ENCODE measurements at regions not wholly inside any gene's neighbourhood (a gene's known extent, or its start where the extent isn't known, plus 50 kb on each side); places are given as distances from the start of the nearest gene placed in this dataset.
"Not testable (repeated sequence)": the region's sequence is repeated elsewhere in the genome, so short reads cannot be mapped to it uniquely, and the experiment has no call there.

DNA sequence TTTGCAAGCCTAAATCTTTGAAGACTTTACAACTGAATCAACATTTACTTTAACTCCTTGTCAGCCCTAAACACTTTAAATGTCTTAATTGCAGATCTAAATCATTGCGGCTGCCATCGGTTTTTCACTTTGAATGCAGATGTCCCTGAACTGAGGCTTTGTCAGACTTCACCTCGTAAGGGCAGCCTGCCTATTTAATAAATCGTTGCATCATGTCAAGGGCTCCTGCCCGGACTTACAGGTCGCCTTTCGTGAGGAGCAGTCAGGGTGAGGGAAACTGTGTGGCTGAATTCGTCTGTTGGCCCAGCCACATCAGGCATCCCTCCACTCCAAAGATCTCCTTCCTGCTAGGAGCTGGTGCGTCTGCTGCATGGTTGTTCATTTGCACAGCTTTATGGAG lies 368.2 kb upstream of the NPVF start:
- no peak for DNase-seq (ENCODE audit: low spot score)

DNA sequence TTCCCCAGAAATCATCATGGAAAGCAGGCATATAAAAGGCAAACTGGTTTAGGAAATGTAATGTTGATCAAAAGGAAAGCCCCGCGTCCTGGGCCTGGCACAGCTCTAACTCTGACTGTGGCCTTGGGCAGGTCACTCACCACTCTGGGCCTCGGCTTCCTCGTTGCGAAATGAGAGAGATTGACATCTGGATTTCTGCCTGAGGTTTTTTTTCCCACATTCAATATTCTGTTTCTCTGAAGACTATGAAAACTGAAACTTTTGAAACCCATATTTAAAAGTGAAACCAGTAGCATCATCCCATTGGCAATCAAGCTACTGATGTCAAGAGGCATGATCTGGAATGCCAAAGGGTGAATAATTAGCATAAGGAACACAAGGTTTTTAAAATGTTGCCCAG lies 369.7 kb upstream of the NPVF start:
- DNase-seq (ENCODE audit: low spot score) = no peak

DNA sequence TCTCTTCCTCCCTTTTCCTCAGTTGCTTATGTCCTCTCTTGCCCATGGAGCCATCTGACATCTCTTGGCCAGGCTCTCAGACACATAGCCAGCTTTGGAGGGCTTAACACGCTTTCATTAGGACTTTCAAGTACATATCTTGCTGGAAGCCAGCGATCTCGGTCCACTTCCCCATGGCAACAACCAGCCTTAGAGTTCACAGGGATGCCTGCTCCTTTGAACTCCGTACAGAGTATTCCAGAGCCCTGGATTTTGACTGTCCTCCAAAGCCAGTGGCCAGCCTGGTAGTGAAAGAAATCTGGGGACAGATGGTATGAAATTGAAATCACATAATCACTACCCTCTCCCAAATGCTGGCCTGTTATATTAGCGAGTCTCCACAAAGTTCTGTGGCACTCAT lies 370.5 kb upstream of the NPVF start:
- DNase-seq (ENCODE audit: low spot score) = no peak

DNA sequence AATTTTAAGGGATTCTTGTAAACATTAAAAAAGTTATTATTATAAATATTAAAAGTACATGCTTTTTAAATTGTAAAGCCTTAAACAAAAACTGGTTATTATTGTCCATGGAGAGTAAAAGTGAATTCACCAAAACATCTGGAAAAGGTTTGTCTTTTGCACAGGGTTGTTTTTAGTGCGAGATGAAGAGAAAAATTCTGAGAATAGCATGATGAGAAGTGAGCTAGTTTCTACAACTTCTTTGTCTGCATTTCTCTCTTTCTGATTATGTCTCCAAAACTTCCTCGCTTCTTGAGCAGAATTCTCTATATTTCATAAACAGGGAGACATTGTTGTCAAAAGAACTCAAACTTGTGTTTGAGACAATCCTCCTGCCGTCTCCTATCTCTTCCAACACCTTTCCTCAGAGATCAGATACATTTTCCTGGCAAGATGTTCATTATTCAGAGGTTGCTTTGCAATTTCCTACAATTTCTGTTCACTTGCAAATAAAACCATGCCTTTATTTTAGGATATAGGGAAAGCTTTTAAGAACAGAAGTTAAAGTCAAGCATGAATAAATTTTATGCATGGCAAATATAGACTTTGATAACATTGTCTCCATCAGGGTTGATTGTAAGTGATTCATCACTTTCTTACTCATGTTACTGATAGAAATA lies 372.1 kb upstream of the NPVF start:
- DNase-seq (ENCODE audit: low spot score) = no peak

DNA sequence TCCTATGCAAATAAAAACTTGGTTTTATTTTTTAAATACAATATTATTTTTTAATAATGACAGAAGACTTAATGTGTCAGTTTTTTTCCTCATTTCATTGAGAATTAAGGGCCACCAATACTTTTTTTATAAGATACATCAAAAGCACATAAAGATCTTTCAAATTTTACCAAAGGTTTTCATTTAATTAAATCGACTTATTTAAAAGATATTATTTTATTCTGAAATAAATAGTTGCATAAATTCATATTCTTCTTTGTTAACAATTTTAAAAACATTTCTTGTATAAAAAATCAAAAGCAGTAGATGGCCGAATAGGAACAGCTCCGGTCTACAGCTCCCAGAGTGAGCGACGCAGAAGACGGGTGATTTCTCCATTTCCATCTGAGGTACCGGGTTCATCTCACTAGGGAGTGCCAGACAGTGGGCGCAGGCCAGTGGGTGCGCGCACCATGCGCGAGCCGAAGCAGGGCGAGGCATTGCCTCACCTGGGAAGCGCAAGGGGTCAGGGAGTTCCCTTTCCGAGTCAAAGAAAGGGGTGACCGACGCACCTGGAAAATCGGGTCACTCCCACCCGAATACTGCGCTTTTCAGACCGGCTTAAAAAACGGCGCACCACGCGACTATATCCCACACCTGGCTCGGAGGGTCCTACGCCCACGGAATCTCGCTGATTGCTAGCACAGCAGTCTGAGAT lies 374.6 kb upstream of the NPVF start:
- DNase-seq (ENCODE audit: low spot score) = not testable (repeated sequence)

DNA sequence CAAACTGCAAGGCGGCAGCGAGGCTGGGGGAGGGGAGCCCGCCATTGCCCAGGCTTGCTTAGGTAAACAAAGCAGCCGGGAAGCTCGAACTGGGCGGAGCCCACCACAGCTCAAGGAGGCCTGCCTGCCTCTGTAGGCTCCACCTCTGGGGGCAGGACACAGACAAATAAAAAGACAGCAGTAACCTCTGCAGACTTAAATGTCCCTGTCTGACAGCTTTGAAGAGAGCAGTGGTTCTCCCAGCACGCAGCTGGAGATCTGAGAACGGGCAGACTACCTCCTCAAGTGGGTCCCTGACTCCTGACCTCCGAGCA lies 375.1 kb upstream of the NPVF start:
- not testable (repeated sequence) for DNase-seq (ENCODE audit: low spot score)

DNA sequence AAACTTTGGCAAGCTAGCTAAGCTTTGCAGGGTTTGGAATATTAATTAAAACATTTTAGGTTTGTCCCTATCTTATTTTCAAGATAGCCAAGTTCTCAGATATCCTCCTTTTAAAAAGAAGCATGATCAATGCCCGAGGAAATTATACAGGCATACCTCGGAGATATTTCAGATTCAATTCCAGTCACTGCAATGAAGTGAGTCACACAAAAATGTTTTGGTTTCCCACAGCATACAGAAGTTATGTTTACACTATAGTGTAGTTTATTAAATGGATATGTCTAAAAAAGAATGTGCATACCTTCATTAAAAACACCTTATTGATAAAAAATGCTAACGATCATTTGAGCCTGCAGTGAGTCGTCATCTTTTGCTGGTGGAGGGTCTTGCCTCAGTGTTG lies 382.9 kb upstream of the NPVF start:
- DNase-seq (ENCODE audit: low spot score) = no peak

DNA sequence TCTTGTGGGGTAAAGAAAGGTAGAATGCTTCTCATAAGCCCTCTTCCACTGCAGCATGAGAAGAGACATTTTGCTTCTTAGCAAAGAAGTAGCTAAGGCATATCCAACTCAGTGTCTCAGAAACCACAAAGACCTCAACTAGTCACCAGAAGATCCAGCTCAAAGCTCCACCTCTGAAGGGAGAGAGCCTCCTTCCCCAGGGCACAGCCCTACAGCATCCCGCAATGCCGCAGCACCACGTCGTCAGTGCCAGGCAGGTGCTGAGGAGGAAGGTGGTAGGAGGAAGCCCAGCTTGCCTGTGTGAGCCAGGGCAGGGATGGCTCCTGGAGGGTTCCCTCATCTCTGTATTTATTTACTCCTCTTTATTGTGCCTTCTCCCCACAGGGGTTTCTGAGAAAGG lies 385.6 kb upstream of the NPVF start:
- no peak for DNase-seq (ENCODE audit: low spot score)

DNA sequence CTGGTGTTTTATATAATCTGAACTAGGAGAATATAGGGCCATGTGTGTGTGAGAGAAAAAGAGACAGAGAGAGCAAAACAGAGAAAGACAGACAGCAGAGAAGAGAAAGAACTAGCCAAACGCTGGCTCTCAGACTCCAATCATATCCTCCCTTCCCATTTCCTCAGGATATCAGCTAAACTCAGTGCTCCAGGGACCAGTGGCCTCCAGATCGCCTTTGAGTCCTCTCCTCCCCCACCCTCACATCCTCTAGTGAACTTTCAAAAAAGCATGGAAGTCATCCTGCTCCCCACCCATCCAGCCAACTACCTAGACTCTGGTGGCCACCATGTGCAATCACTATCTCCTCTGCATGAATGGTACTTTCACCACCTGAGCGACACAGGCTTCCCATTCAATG lies 386.1 kb upstream of the NPVF start:
- DNase-seq (ENCODE audit: low spot score) = no peak

DNA sequence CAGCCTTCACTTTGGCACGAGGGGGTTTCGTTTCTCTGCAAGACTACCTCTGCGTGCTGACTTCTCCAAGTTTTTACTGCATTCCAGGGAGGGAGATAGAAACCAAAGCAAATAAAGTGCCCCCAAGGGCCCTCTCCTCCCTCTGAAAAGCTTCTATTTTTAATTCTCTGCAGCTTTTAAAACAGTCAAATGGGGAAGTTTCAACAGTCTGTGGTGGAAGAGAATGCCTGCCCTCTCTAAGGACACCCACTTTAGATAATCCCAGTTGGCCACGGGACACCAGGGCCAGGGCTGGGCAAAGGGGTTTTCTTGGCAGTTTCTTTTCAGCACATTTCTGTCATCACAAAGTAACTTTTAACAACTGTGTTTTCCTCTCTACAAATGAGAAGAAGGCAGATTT lies 386.7 kb upstream of the NPVF start:
- no peak for DNase-seq (ENCODE audit: low spot score)

DNA sequence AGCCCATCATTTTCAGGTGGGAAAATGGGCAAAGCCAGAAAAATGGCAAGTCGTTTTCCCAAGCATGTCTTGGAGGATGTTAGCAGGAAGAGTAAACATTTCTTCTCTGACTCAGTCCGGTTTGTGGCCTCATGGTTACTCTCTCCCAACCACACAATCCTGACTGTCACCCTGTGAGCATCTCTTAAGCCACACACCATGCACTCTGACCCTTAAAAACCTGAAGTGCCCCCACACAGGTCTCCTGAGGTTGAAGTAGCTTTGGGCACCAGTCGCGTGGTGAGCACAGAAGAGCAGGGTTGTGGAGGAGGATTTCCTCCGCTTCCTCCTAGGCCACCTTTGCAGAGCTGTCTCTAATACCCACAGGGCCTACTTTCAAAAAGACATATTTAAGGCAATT lies 387.3 kb upstream of the NPVF start:
- no peak for DNase-seq (ENCODE audit: low spot score)

DNA sequence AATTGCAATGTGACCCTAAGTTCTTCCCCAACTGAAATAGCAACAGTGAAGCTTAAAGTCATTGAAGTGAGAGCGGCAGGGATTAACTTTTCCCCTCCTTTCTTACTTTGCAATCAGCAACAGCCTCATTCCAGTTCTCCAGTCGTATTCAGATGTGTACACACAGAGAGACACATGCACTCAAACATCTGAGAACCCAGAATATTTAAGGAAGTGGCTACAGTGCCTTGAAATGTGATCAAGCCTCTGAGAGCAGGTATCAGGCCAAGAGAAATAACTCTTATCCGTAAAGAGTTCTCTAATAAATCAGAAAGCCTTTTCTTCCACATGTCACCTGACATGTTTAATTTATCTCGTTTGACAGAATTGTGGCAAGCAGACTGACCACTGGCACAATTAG lies 388.9 kb upstream of the NPVF start:
- no peak for DNase-seq (ENCODE audit: low spot score)

DNA sequence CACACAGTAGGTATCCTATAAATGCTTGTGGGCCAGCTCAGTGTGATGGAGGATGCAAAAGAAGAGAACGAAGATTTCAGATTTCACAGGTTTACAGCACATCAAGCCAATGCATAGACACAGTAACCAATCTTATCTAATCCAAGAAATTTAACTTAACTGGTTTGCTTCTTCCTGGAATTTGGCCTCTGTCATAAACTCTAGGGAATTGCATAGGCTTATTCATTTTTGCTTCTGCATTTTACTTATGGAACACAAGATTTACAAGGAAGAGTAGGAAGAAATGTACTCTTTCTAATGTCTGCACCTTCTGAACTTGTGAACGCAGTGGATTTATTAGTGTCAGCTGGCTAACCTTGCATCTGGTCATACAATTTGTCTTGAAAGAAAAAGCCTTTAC lies 389.4 kb upstream of the NPVF start:
- DNase-seq (ENCODE audit: low spot score) = no peak

DNA sequence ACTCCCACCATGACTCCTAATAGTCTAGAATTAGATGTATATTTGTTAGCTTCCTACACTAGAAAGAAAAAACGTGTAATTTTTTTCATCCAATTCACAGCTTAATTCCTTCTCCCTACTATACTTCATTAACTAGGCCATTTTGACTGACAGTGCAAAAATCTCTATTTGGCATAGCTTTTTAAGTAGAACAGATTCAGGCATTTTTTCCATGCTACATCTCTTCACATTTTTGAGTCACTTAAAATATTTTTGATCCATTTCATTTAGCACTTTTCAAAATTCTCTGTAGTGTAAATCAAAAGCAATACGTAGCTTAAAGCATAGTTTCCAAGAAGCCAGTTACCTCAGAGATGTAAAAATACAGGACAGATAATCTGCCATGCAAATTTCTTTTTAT lies 391.1 kb upstream of the NPVF start:
- DNase-seq (ENCODE audit: low spot score) = no peak

DNA sequence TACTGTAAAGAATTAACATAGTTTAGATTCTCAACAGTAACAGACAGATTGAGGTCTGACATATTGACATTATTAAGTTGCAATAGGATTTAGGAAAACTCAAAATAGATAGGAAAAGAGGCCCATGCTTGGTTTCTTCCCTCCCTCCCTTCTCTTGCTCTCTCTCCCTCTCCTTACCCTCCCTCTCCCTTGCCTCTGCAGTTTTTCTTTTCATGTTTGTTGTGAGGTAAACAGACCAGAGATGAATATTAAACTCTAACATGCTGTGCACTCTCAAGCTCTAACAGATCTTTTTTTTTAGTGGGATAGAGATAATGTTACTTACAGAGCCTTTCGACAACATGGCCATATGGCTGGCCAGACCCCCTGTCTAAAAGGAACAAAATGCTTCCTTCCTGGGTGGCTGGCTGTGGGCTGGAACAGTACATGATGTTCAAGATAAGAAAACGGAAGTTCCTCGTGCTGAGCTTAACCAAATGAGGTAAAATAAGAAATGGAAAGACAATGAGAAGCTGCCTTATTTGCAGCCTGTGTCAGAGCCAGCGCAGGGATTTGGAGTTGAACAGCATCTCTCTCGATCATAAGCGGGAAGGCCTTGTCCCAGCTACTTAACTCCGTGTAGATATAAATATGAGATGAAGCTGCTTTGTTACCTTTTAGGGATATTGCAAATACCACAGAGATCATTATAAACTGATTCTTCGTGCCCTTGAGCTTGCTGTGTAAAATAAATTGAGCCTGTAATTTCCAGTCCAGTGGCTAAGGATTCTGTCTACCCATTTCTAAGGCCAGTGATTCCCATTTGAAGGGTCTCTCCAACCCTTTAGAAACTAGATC lies 391.9 kb upstream of the NPVF start:
- no peak for DNase-seq (ENCODE audit: low spot score)

DNA sequence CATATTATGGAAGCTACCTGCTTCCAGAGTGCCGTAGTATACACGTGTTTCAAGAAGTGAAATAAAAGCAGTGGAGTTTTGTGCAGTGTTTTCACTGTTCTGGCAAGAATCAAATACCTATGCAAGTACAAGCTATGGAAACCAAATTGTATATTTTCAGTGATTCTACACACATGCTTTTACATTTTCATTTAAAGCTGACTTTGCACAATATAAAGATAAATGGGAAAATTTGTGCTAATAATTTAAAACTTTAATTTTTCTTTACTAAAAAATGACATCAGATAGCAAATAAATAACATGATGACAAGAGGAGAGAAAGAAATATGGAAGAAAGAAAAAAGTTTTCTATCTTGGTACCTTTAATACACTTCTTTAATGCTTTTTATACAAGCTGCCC lies 393.7 kb upstream of the NPVF start:
- no peak for DNase-seq (ENCODE audit: low spot score)

DNA sequence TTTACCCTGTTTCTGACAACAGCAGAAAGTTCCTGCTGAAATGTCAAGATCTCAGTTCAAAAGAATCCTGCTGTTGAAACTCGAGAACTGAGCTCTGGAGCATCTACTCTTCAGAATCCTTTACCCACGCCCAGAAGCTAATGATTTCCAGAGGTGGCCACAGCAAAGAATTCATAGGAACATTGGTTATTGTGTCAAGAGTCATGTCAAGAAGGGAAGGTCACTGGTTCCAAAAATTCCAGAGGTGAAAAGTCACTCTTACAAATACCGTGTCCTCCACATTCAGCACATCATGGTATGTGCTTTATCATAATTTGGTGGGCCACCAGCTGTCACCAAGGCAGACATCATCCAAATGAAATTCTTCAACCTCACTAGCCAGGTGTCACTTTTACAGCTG lies 394.4 kb upstream of the NPVF start:
- no peak for DNase-seq (ENCODE audit: low spot score)

DNA sequence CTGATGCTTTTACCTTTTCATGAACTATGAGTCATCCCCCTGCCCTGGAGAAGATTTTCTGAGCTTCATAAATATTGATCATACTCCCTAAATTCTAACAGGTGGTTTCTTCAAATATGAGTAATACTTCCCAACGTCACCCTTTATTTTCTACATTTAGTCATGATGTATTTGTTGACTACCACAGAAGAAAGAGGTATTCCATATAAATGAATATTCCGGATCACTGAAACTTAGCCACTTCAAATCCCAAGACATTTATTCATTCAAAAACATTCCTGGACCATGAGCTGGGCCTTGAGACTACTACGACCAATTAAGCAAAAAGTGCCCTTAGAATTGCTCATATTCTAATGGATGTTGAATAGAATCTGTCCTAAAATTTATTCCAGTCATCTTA lies 395.8 kb upstream of the NPVF start:
- no peak for DNase-seq (ENCODE audit: low spot score)

DNA sequence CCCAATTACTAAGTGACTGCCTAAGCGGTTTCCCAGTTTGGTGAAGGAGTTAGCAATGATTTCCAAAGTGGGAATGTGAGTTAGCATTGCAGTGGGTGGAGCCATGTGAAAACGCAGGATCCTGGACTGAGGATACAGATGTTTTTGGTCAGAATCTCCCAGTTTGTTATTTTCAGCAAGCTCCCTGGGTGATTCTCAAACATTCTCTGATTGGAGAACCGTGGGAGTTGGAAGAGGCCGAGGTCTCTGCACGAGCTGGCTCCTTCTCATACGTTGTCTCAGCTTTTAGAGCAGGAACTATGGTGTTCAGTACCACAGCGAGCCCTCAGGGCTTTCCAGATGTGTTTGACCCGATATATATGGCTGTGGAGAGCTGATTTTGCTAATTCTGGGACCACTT lies 396.5 kb upstream of the NPVF start:
- no peak for DNase-seq (ENCODE audit: low spot score)

DNA sequence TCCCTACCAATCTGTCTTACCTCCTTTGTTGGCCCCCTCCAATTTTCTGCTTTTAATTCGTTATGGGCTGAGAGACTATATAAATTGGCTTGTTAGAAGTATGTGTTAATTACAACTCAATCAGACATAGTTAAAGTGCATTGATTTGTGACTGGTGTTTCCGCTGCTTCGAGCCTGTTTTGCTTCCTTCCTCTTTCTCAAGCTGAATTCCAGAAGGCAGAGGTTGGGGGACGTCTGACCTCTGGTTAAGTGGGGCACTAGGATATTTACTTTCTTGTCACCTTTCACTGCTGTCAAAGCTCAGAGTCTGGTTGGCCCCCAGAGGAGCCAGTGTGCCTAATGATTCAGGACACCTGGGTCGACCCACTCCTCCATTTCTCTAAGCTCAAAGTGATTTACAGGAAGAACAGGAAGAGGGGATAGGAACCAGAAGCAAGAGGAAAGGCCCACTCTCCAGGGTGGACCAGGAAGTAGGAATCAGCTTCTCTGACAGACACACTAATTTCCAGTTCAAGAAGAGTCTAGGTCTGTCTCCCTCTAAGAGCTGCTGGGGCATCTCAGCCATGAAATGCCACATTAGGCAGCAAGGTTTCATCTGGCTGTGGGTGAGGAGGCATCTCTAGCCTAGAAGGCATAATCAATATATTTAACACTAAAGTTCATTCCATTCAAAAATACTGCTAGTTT lies 397.2 kb upstream of the NPVF start:
- DNase-seq (ENCODE audit: low spot score) = no peak

DNA sequence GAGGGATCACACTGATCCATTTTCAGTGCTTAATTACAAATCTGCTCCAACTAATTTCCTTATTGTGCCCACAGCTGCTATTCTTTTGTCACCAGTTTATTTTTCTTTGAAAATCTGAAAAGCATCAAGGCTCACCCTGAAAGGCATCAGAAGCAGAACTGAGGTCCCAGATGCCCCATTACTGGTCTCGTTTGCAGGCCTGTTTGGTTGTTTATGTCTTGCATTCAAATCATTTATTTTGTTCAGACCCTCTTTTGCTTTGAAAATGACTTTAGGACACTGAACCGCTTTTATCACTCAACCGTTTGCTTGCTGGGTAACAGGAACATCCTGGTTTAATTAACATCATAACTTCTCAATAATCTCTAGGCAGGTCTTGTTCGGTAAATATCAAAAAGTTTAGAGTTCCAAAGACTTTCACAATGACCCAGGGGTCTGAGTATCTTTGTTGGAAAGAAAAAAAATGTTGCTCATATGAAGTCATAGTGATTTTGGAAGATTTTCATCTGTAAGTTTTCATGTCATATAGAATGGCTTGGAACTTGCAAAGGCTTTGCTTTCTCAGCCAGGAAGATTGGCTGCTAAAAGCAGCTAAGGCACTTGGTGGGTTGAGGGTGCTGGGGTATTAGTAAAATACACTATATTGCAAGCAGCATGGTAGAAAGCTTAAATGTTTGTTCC lies 398.3 kb upstream of the NPVF start:
- DNase-seq (ENCODE audit: low spot score) = no peak

DNA sequence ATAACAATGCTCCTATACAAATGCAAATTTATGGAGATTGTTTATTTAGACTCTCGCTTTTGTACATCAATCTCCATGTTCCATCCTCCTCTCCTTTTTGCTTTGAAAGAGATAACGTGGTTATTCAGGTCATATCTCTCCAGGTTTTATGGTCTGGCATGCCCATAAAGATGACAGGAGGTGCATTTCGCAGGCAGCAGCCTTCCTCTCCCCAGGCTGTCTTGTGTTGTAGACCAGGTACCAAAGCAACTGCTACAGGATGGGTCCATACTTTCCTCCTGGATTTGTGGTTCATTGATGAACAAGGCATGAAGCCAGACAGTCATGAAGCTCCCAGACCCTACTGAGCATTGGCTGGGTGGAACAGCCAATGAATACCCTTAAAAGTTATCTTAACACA lies 400.2 kb upstream of the NPVF start:
- DNase-seq (ENCODE audit: low spot score) = no peak

Data from D341Med (cell line).